CD4-positive, alpha-beta T cell (primary cell): ENCODE measurements at regions not wholly inside any gene's neighbourhood (a gene's known extent, or its start where the extent isn't known, plus 50 kb on each side); places are given as distances from the start of the nearest gene placed in this dataset.

Experiments
- ATAC-seq: fragments of 200-7000 bp; cut with Tn5 transposase; one replicate; pipeline ENCODE4 v1.10.0; 2022; ENCODE audit warnings: mild to moderate bottlenecking; ENCODE audit not compliant: poor library complexity
- CTCF ChIA-PET: fragments of 350-600 bp; sonication (Branson Sonifier 250); formaldehyde crosslinking; loops from one replicate; lab custom pipeline; 2021; ENCODE audit warnings: antibody characterized with exemption, inconsistent platforms; lab: Charles Lee
- POLR2A ChIA-PET: fragments of 350-600 bp; sonication (Branson Sonifier 250); formaldehyde crosslinking; loops from one replicate; lab custom pipeline; 2021; ENCODE audit warnings: antibody characterized with exemption, inconsistent platforms; lab: Charles Lee
- DNase-seq, 14 experiments: peaks; one replicate each; pipeline ENCODE4 v3.0.0-alpha.2; 2013 to 2020; ENCODE audit warnings: mixed read lengths in 2 of 14
- H3K27ac ChIP-seq, 2 donors: one replicate each; pipeline versions ENCODE4 v1.5.1 to v1.7.0; 2013; ENCODE audit warnings: low read length in 2 of 2, low read depth in 1 of 2, mild to moderate bottlenecking in 1 of 2
- H3K27me3 ChIP-seq, 2 experiments: 1 replicate in 1 of 2; 2 replicates in 1 of 2; pipeline versions ENCODE4 v1.6.1 to v1.7.0; 2013; ENCODE audit warnings: low read length in 2 of 2, control low read depth in 1 of 2, mild to moderate bottlenecking in 1 of 2, moderate library complexity in 1 of 2; ENCODE audit not compliant: insufficient read depth in 2 of 2, control insufficient read depth in 1 of 2
- H3K36me3 ChIP-seq: one replicate; pipeline ENCODE4 v1.6.1; 2013; ENCODE audit warnings: low read length, control low read depth; ENCODE audit not compliant: insufficient read depth
- H3K4me1 ChIP-seq: one replicate; pipeline ENCODE4 v1.6.1; 2013; ENCODE audit warnings: low read length, control low read depth; ENCODE audit not compliant: insufficient read depth
- H3K4me3 ChIP-seq: one replicate; pipeline ENCODE4 v1.5.1; 2013; ENCODE audit warnings: mild to moderate bottlenecking, low read length, moderate library complexity
- H3K9me3 ChIP-seq, 2 experiments: 1 replicate in 1 of 2; 2 replicates in 1 of 2; pipeline versions ENCODE4 v1.6.1 to v1.7.0; 2013; ENCODE audit warnings: low read length in 2 of 2, mild to moderate bottlenecking in 2 of 2, control low read depth in 1 of 2, moderate library complexity in 1 of 2; ENCODE audit not compliant: control insufficient read depth in 1 of 2, insufficient read depth in 1 of 2
- H3K27ac Mint-ChIP-seq: one replicate; pipeline ENCODE4 v1.8.0; 2020; ENCODE audit warnings: mixed read lengths
- H3K27me3 Mint-ChIP-seq: one replicate; pipeline ENCODE4 v1.8.0; 2021; ENCODE audit warnings: mixed read lengths
- H3K36me3 Mint-ChIP-seq: one replicate; pipeline ENCODE4 v1.8.0; 2021; ENCODE audit warnings: low read depth, mixed read lengths
- H3K4me1 Mint-ChIP-seq: one replicate; pipeline ENCODE4 v1.8.0; 2021; ENCODE audit warnings: low read depth, mixed read lengths
- H3K4me3 Mint-ChIP-seq: one replicate; pipeline ENCODE4 v1.8.0; 2020; ENCODE audit warnings: mild to moderate bottlenecking, mixed read lengths
- H3K9me3 Mint-ChIP-seq: one replicate; pipeline ENCODE4 v1.8.0; 2020; ENCODE audit warnings: mixed read lengths
- CTCF ChIP-seq: fragments of 200-600 bp; IDR thresholded peaks from one replicate; pipeline ENCODE4 v1.8.0; 2022; ENCODE audit warnings: antibody characterized with exemption, mild to moderate bottlenecking
- intact Hi-C, 2 experiments: fragments of 100-400 bp; cut with DNase I in 1 of 2; cut with micrococcal nuclease in 1 of 2; formaldehyde crosslinking; loops; one replicate each; pipeline versions ENCODE4 v1.15.1 to v1.9.0; 2023 to 2025; cut with DNase I, micrococcal nuclease

- CTCF ChIA-PET: no interaction called here
Observed at GRCh38 chr6:87919001-87919400, 128.6 kb upstream of the SPACA1 start.

GRCh38 chr6:87918461-87918941 lies 129.1 kb upstream of the SPACA1 start:
- H3K4me3 ChIP-seq: no peak overlapping the region
- no peak overlapping the region for H3K27ac Mint-ChIP-seq
- H3K4me1 ChIP-seq: no peaks in the 10 kb centered on the region
- ChIA-PET CTCF (no interaction called here), POLR2A (no interaction called here)
- peaks cover 5% of the 10 kb centered on the region for H3K27me3 Mint-ChIP-seq
- no peak for TF ChIP-seq CTCF
- no peaks in the 10 kb centered on the region for H3K36me3 Mint-ChIP-seq
- H3K27me3 ChIP-seq: no peaks in the 10 kb centered on the region
- no peaks in the 10 kb centered on the region for H3K9me3 ChIP-seq
- H3K9me3 Mint-ChIP-seq: no peaks in the 10 kb centered on the region
- no peak overlapping the region for H3K27ac ChIP-seq
- intact Hi-C loops: no loop called here
- ATAC-seq (no peak), DNase-seq (no peak)
- no peak overlapping the region for H3K4me3 Mint-ChIP-seq
- peaks cover 14% of the 10 kb centered on the region for H3K4me1 Mint-ChIP-seq
- no peaks in the 10 kb centered on the region for H3K36me3 ChIP-seq

More at GRCh38 chr6:87919001-87919400, 128.6 kb upstream of the SPACA1 start:
- intact Hi-C loops: no loop called here
- no peaks in the 10 kb centered on the region for H3K9me3 Mint-ChIP-seq
- H3K27me3 Mint-ChIP-seq: peaks cover 5% of the 10 kb centered on the region
- POLR2A ChIA-PET: no interaction called here
- no peak overlapping the region for H3K4me3 Mint-ChIP-seq
- Histone ChIP-seq H3K9me3 (no peaks in the 10 kb centered on the region), H3K36me3 (no peaks in the 10 kb centered on the region), H3K27me3 (no peaks in the 10 kb centered on the region), H3K4me1 (no peaks in the 10 kb centered on the region), H3K27ac (no peak overlapping the region), H3K4me3 (no peak overlapping the region)
- TF ChIP-seq CTCF: no peak
- H3K36me3 Mint-ChIP-seq: no peaks in the 10 kb centered on the region
- peaks cover 14% of the 10 kb centered on the region for H3K4me1 Mint-ChIP-seq
- ATAC-seq (no peak), DNase-seq (no peak)
- no peak overlapping the region for H3K27ac Mint-ChIP-seq

- no peaks in the 10 kb centered on the region for H3K4me1 ChIP-seq
- CTCF ChIA-PET: no interaction called here
- H3K9me3 Mint-ChIP-seq: no peaks in the 10 kb centered on the region
- no peak for TF ChIP-seq CTCF
- POLR2A ChIA-PET: no interaction called here
- H3K4me3 ChIP-seq: no peak overlapping the region
- peaks cover 14% of the 10 kb centered on the region for H3K4me1 Mint-ChIP-seq
- no peaks in the 10 kb centered on the region for H3K9me3 ChIP-seq
- intact Hi-C loops: no loop called here
- H3K27me3 Mint-ChIP-seq: peaks cover 5% of the 10 kb centered on the region
- DNase-seq: no peak
- no peak overlapping the region for H3K27ac ChIP-seq
- no peak overlapping the region for H3K4me3 Mint-ChIP-seq
- H3K27me3 ChIP-seq: no peaks in the 10 kb centered on the region
- H3K36me3 ChIP-seq: no peaks in the 10 kb centered on the region
- no peak overlapping the region for H3K27ac Mint-ChIP-seq
- no peaks in the 10 kb centered on the region for H3K36me3 Mint-ChIP-seq
- no peak for ATAC-seq
Observed at GRCh38 chr6:87917886-87918285, 129.8 kb upstream of the SPACA1 start.
